SHP77 (cell line): ENCODE measurements at regions not wholly inside any gene's neighbourhood (a gene's known extent, or its start where the extent isn't known, plus 50 kb on each side); places are given as distances from the start of the nearest gene placed in this dataset.
"Not testable (repeated sequence)": the region's sequence is repeated elsewhere in the genome, so short reads cannot be mapped to it uniquely, and the experiment has no call there.

Experiments used
- DNase-seq, 2 experiments: peaks; one replicate each; lab custom pipeline; 2025; lab: John Stamatoyannopoulos, UW

DNA sequence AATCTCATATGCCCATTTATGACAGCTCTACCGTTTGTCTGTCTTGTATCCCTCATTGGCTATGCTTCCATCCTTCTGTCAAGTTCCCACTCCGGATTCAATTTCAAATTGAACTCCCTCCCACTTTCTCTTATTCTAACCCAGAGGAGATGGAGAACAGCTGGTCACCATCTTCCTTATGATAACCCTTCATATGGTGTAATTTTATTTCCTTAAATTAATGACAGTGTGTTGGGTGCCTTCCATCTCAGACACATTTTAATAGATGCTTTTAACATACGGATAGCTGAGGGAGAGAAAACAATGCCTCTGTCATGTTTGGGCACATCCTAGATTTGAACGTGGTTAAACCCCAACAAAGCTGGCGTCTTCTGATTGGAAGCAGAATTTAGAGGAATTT, 103.0 kb upstream of the PLXNA2 start:
- DNase-seq = no peak

DNA sequence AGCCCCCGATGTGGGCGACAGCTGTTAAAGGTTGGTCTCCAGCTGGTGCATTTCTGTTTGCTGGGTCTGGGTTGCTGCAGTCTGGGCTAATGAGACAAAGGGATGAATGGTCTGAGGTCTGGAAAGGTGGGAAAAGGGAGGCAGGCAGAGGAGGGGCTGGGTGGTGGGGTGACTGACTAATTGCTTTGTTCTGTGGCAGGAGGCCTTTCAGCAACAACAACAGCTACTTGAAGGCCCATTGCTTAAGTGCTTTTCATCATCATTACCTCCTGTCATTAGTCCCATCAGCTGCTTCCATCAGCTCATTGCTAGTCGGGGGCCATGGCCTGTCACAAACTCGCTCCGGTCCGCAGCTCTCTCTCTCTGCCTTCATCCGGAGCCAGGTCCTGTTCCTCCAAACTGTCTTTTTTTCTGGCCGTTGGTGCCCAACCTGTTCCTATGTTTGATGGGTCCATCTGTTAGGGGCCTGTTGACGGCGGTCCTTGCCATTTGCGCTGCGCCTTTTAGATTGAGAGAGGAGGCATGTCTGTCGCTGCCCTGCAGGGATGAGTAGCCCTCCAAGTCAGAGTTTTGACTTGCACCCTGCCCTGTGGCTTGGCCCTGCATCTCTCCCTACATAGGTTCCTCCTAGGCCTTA, 105.6 kb upstream of the PLXNA2 start:
- no peak for DNase-seq

DNA sequence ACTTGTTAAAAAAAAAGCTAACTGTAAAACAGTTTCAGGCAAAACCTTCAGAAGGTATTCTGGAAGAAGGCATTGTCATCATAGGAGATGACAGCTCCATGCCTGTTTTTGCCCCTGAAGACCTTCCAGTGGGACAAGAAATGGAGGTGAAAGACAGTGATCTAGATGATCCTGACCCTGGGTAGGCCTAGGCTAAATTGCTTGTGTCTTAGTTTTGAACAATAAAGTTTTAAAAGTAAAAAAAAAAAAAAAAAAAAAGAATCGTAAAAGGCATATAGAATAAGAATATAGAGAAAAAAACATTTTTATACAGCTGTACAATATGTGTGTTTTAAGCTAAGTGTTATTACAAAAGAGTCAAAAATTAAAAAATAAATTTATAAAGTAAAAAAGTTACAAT, 106.6 kb upstream of the PLXNA2 start:
- DNase-seq = no peak

DNA sequence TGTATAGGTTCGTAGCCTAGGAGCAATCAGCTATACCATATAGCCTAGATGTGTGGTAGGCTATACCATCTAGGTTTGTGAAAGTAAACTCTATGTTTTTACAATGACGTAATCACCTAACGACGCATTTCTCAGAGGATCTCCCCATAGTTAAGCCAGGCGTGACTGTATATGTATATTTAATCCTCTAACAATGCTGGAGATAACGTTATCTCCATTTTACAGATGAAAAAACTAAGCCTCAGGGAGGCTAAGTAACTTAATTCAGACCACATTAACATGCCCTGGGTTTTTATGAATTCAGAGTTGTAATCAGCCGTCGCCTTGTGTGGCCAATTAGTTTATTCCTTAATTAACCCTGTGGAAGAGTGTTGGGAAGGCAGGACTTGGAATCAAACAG, 107.7 kb upstream of the PLXNA2 start:
- no peak for DNase-seq

DNA sequence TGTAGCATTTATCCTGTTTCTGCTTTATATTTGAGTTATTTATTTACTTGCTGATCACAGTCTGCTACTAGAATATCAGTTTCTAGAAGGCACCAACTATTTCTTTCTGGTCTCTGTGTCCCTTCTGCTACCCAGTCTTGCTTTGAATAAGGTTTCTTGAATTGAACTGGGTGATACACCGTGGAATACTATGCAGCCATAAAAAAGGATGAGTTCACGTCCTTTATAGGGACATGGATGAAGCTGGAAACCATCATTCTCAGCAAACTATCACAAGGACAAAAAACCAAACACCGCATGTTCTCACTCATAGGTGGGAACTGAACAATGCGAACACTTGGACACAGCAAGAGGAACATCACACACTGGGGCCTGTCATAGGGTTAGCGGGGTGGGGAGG, 109.6 kb upstream of the PLXNA2 start:
- not testable (repeated sequence) for DNase-seq

DNA sequence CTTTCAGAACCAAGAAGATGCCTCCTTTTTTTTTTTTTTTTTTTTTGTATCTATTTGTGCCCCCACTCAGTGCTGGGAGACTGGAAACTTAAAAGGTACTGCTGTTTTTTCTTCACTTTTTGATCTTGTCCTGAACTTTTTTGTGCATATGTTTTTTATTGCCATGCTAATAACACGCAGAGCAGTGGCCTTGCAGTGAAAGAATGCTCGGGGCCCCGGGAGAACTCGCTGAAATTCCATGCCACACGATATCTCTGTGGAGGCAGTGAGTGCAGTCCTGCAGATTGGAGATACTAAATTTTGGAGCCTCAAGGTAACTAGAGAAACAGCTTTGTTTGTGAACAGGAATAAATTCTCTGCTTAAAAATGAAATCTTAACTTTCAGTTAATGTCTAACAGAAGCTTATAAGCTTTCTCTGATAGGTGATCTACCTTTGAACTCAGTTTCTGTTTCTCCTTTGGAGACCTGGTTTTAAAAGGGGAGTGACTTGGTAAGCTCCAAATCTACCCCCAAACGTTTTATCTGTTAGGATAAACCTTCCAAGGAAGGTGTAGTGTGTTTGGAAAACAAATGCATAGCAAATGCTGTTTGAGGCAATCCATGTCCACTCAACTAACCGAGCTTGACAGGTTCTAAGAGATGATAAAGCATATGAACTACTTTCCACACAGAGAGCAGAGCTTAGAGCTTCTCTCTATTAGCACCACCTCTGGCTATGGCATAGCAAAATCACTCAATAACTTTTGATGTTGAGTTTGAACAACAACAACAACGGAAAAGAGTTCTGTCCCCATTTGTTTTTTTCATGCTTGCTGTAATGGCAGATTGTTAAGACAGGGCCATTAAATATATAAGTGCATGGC, 113.7 kb upstream of the PLXNA2 start:
- no peak for DNase-seq

DNA sequence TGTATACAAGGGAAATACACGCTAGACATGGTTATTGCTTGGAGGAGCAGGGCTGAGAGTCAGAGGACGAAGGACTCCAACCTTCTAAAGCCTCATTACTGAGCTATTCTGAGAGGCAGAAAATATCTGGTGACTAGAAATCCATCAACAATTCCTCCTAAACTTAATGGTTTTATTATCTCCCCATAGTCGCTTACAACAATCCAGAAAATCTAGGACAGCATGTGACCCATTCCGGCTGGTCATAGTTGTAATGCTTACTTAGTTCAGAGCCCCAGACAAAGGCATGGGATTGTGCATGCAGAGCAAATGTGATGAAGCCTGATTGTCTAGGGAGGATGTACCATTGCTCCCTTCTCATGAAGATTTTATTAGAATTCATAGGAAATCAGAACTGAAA, 114.5 kb upstream of the PLXNA2 start:
- DNase-seq = no peak

DNA sequence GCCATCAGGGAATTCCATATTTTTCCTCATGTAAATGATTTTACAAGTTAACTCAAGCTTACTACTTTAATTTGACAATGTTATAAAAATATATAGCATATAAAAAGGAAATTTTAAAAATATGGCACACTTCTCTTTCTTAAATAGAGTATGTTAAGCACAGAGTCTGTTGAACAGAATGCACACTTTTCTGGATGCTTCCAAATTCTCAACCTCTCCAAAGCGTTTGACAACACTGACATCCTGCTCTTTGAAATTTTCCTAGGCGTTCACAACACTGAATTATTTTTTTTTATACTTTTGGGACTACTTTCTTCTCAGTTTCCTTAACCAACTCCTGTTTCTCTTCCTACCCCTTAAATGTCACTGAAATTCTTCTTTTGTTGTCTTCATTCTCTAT, 117.8 kb upstream of the PLXNA2 start:
- no peak for DNase-seq

DNA sequence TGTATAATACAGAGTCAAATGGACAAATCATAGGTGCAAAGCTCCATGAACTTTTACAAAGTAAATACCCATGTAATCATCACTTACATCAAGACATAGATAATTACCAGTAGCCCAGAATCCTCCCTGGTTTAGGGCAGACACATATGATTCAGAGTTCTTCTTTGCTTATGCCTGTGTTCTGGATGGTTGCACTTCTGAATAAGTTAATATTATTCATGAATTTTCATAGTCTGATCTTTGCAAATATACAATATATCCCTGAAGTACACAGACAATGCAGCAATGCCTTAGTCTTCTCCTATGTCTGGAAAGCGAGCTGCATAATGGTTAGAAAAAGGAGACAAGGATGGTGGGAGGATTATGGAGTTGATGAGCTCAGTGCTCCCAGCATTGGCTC, 122.4 kb upstream of the PLXNA2 start:
- no peak for DNase-seq

DNA sequence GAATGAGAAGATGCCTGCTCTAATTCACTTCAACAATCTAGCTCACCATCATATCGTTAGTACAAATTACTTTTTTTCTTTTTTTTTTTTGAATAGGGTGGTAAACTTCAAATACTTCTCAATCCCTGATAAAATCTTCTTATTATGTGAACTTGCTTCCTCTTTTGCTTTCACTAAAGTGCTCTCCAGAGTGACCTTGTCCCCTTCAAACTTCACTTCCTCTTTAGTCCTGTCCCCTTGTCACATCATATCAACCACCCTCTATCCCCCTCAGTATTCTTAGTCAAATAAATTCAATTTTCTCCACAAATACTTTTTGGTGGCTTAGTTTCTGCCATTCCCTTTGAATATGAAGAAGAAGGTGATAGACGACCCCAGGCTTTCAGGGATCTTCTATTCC, 124.9 kb upstream of the PLXNA2 start:
- no peak for DNase-seq

DNA sequence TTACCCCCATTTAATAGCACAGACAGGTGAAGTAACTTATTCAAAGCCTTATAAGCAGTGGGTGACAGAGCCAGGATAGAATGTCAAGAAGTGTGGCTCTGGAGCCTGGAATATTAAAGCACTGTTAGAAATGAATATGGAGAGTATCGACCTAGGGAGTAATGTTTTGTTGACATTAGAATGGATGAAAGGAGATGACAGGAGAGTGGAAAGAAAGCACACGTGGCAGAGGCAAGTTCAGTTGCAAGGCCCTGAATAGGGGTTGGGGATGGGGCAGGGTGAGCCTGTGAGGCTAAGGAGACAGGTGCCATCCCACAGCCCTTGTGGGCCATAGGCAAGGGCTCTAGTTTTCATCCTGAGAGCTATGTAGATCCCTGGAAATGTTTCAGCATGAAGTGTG, 125.5 kb upstream of the PLXNA2 start:
- no peak for DNase-seq

DNA sequence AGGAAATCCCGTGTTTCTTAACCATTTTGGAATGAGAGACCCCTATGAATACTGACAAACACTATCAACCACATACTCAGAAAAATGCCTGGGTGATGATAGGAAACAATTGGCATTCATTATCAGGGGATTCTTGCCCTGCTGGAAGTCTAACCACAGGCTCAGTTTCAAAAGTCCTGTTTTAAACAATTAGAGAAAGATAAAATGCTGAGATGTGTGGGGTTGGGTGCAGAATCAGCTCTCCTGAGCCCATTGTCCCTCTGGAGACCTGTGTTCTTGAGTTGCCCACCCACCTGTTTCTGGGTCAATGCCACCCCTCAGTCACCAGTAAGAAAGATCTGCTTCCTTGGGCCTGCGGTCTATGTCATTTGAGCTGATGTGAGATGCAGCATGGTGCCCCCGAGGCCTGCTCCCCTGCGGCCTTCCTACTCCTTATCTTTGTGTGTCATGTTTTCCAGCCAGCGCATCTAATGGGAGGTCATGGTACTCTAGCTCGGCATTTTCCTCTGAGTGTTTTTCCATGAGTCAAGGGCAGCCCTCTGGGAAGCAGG, 130.3 kb upstream of the PLXNA2 start:
- no peak for DNase-seq

DNA sequence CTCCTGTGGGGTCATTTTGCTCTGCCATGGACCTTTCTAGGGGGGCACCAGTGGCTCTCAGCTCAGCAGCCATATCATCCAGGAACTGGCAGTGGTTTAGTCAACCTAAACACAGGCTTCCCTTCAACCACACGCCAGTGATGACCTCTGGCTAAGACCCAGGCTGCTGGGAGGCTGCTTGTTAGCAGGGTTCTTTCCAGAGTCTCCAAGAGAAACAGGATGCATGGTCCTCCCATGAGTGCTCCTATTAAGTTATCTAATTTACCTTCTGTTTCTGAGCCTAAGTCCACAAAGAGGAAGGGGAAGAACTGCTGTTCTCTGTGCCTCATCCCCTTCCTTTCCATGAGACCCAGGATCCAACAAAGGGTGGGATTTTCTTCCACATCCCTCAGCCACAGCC, 137.3 kb upstream of the PLXNA2 start:
- no peak for DNase-seq

DNA sequence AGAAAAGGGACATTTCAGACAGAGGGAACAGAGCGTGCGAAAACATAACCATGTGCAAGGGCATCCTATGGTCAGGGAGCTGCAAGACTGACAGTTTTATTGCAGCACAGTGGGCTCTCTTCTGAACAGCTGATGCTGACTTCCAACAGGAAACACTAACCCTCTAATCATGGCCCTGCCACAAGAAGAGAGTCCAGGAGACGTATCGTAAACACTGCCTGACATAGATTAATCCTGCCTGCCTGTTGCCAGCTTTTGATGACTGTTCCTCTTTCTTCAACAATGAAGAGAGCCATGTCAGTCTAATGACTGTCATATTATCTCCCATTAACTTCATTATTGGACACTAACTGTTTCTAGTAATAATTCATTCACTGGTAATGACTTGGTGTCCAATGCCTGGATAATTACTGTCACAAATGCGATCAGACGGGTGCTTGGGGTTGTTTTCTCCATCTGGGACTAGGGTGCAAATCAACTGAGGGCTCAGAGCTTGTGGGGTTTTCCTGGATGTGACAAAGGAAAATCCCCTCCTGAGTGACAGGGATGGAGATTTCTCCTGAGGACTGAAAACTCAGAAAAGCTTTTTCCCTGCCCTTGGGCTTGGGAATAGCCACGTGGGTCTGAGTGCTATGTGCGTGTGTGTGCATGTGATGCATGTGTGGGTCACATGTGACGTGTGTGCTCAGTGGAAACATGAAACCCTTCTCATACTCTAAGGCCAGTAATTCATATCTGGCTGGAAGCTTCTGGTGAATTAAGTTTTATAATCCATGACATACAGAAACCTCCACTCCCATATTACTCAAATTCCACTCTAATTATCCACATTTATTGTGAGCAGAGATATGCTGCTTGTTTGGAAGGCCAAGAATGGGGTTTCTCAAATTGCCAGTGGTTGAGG, 144.0 kb upstream of the PLXNA2 start:
- no peak for DNase-seq

DNA sequence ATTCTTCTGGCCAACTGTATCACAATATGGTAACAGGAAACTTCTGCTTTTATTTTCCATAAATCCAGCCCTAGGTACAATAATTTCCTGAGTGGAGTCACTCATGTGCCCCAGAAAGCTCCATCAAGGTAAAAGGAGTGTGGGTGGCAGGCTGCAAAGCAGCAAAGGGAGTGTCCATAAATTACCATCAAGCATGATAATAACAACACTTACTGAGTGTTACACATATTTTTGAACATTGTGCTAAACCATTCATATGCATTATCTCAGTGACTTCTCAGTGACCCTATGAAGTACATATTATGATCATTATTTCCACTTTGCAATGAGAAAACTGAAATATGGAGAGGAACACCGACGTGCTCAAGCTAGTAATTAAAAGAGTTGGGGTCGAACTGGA, 149.2 kb upstream of the PLXNA2 start:
- DNase-seq = no peak

DNA sequence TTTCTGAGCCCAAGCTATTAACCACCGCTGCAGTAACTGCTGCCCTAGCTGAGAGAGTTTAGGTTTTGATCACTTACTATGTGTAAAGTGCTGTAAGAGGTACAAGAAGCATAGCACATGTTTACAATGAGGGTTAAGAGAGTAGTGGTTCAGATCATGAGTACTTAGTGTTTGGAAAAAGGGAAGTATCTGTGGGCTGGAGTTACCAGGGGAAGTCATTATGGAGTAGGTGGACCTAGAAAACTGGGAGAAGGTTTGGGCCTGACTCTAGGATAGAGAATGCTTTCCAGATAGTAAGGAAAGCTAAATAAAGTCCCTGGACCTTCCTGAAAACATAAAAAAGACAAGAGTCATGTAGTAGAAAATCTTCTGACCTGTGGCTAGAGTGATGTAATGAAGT, 149.6 kb upstream of the PLXNA2 start:
- no peak for DNase-seq

DNA sequence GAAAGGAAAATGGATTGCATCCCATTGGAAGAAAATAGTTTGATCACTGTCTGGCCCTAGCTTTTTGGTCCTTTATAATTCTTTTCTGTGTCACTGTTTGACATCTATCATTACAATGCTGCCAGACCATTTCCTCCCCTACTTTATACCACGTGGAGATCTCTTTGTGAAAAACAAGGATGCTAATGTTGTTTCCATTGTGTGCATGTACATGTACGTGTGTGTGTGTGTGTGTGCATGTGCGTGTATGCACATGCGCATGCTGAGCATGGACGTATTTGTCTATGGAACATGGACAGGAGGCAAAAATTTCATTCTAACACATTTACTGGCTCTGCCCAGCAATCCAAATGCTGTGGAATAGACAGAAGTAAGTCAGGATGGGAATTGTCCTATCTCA, 153.1 kb upstream of the PLXNA2 start:
- no peak for DNase-seq

DNA sequence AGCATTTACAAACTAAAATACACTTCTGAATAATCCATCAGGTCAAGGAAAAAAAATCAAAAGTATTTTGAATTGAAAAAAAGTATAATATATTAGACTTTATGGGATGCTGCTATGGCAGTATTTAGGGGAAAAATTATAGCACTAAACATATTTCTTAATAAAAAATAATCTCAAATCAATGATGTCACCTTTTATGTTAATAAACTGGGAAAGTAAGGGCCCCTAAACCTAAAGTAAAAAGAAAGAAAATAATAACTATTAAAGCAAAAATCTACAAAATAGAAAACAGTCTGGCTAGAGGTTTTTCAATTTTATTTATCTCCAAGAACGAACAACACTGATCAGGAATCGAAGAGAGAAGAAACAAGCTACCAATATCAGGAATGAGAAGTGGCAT, 160.8 kb upstream of the PLXNA2 start:
- no peak for DNase-seq

DNA sequence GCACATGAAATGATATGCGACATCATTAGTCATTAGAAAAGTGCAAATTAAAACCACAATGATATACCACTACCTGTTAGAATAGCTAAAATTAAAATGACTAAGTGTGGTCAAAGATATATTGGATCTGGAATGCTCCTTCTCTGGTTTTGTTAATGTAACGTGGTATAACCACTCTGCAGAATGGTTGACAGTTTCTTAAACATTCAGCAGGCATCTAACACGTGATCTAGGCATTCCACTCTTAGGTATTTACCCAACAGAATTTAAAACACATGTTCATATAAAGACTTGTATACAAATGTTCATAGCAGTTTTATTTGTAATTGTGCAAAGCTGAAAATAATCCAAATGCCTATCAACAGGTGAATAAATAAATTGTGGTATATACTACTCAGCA, 165.0 kb upstream of the PLXNA2 start:
- no peak for DNase-seq

DNA sequence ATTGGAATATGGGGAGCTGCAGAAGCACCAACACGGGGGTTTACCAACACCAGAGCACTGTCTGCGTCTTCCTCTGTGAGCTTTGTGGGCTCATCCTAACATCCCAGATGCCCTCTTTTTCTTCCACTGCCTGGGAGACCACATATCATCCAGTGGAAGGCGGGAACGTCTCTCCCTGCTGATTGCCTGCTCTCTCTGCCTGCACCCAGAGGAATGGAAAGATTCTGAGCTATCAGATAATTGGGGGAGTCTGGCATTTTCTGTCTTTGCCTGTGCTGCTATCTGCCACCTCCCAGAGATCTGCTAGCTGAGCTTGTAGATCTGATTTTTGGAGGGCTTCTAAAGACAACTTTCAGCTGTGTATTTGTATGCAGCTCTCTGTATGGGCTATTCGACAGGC, 166.2 kb upstream of the PLXNA2 start:
- no peak for DNase-seq

DNA sequence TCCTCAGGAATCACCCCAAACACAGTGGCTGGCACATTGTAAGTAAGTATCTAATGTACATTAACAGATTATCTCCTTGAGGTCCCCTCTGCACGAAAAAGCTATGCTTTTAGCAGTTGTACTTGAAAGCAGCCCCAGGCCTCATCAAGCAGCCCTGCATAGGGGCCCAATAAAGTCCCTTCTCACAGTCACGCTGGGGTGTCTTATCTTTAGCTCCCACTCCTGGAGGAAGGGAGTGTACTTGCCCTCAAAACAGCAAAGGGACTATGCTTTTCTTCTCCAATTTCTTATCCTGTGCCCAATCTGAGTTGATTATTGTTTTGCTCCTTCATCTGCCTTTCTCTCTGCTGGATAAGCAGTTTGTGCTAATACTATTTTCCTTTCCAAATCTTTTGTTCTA, 168.8 kb upstream of the PLXNA2 start:
- DNase-seq = no peak

DNA sequence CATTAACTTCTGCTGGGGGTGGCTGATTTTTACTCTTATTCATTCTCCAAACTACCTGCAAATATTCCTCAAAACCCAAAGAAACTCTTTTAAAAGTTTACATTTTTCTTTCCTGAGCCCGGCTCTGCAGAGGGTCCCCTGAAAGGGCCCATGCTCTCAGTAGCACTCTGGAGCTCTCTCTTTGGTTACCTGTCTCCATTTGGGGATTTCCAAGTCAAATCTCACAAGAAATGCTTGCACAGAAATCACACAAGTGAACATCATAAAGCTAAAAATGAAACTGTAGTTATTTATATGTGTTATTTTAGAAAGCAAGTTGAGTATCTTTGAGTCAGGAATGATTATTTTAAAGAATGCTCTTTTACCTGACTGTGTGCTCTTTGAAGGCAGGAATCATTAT, 174.5 kb upstream of the PLXNA2 start:
- no peak for DNase-seq
